Central memory CD8-positive, alpha-beta T cell (primary cell): ENCODE measurements at regions not wholly inside any gene's neighbourhood (a gene's known extent, or its start where the extent isn't known, plus 50 kb on each side); places are given as distances from the start of the nearest gene placed in this dataset.

Source experiments
- ATAC-seq: fragments of 150-1000 bp; cut with Tn5 transposase; replicated peaks from 2 replicates; pipeline ENCODE4 v1.10.0; 2022; ENCODE audit warnings: mild to moderate bottlenecking, moderate FRiP score, moderate number of reproducible peaks; ENCODE audit not compliant: poor library complexity, severe bottlenecking; ENCODE audit errors: extremely low read depth
- DNase-seq, 2 donors: peaks; one replicate each; pipeline ENCODE4 v3.0.0; 2021; ENCODE audit warnings: low spot score in 2 of 2
- H3K27ac Mint-ChIP-seq: one replicate; pipeline ENCODE4 v1.8.0; 2022; ENCODE audit warnings: low read depth, mild to moderate bottlenecking, moderate library complexity, mixed read lengths
- H3K27me3 Mint-ChIP-seq: one replicate; pipeline ENCODE4 v1.8.0; 2022; ENCODE audit warnings: mixed read lengths
- H3K36me3 Mint-ChIP-seq: one replicate; pipeline ENCODE4 v1.8.0; 2022; ENCODE audit warnings: mild to moderate bottlenecking, moderate library complexity, mixed read lengths; ENCODE audit not compliant: insufficient read depth
- H3K4me1 Mint-ChIP-seq: one replicate; pipeline ENCODE4 v1.8.0; 2022; ENCODE audit warnings: mixed read lengths
- H3K4me3 Mint-ChIP-seq: one replicate; pipeline ENCODE4 v1.8.0; 2022; ENCODE audit warnings: mild to moderate bottlenecking, moderate library complexity, mixed read lengths
- H3K9me3 Mint-ChIP-seq: one replicate; pipeline ENCODE4 v1.8.0; 2022; ENCODE audit warnings: mixed read lengths

DNA sequence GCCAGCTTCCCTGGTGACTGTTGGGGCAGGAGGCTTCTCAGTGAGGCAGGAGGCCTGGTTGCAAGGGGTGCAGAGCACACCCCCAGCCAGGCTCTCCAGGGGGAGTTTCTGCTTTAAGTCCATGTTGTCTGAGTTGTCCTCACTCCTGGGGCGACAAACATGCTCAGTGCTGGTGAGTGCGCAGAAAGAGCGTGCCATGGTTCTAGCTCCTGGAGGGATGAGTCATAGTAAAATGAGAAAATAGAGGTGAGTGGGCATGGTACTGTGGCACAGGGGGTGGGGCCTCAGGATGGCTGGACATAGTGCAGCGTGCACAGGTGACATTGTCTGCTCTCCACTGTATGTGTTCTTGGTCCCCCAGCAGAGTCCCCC, 457.2 kb upstream of the HS6ST1 start:
- no peak for DNase-seq
- Mint-ChIP-seq H3K4me1 (no peaks in the 10 kb centered on the region), H3K4me3 (no peak overlapping the region), H3K27ac (no peak overlapping the region), H3K9me3 (no peaks in the 10 kb centered on the region), H3K27me3 (peaks cover 6% of the 10 kb centered on the region), H3K36me3 (no peaks in the 10 kb centered on the region)
- no peak for ATAC-seq

DNA sequence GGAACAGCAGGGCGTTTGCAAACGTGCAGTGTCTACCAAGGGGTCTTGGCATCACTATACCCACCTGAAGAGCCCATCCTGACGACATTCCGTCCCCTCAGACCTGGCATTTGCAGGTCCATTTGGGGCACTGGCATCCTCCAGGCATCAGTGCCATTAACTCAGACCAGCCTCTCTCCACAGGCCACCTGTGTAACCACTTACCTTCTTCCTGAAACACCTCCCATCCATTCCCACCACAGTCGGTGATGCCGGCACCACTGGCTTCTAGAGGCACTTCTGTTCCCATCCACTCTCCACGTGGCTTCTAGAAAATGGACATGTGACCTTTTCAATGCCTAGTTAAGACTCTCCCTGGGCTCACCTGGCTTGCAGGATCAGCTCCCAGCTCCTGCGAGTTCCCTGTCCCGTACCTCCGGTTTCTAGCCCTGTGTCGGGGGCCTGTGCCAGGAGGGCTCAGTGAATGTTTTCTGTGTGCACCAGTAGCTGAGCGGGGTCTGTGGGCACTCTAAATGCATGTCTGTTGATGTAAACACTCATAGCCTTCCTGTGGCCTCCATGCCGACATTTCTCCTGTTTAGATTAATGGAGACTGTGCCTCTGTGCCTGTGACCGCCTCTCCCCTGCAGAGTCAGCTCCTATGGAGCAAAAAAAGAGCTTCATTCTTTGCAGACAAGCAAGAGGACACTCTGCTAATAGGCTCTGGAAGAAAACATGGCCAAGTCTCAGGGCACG, 458.0 kb upstream of the HS6ST1 start:
- Mint-ChIP-seq H3K4me3 (no peak overlapping the region), H3K36me3 (peaks cover 1% of the 10 kb centered on the region), H3K27ac (no peak overlapping the region), H3K4me1 (no peaks in the 10 kb centered on the region), H3K9me3 (no peaks in the 10 kb centered on the region), H3K27me3 (peaks cover 12% of the 10 kb centered on the region)
- ATAC-seq (no peak), DNase-seq (no peak)

- Mint-ChIP-seq H3K27me3 (peaks cover 20% of the 10 kb centered on the region), H3K4me1 (no peaks in the 10 kb centered on the region), H3K4me3 (no peak overlapping the region), H3K36me3 (peaks cover 1% of the 10 kb centered on the region), H3K9me3 (no peaks in the 10 kb centered on the region), H3K27ac (no peak overlapping the region)
- ATAC-seq (no peak), DNase-seq (no peak)
Measured at GRCh38 chr2:128777196-128778035, 458.7 kb upstream of the HS6ST1 start.

DNA sequence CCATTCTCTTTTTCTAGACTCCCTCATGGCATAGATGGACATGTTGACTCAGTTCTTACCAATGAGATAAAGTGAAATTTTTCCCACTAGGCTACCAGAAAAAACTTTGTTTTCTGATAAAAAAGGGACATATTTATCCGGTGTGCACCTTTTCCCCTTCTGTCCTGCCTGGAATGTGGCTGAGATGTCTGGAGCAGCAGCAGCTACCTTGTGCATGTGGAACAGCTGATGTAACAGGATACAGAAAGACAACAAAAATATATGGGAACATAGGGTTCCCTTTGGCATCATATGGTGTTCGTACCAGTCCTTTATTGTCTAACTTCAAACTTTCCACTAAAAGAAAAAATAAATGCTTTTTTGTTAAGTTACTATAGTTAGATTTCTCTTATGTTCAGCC, 460.2 kb upstream of the HS6ST1 start:
- DNase-seq (no peak), ATAC-seq (no peak)
- no peak overlapping the region for H3K4me3 Mint-ChIP-seq
- H3K9me3 Mint-ChIP-seq, result no peaks in the 10 kb centered on the region
- H3K27me3 Mint-ChIP-seq, result peaks cover 30% of the 10 kb centered on the region
- no peak overlapping the region for H3K27ac Mint-ChIP-seq
- peaks cover 1% of the 10 kb centered on the region for H3K36me3 Mint-ChIP-seq
- H3K4me1 Mint-ChIP-seq, result no peaks in the 10 kb centered on the region

GRCh38 chr2:128779301-128780095, 460.8 kb upstream of the HS6ST1 start:
- Mint-ChIP-seq H3K27me3 (peaks cover 30% of the 10 kb centered on the region), H3K27ac (no peak overlapping the region), H3K9me3 (no peaks in the 10 kb centered on the region), H3K4me1 (no peaks in the 10 kb centered on the region), H3K36me3 (peaks cover 1% of the 10 kb centered on the region), H3K4me3 (no peak overlapping the region)
- DNase-seq, result no peak
- no peak for ATAC-seq

- H3K27ac Mint-ChIP-seq, result no peak overlapping the region
- no peaks in the 10 kb centered on the region for H3K4me1 Mint-ChIP-seq
- ATAC-seq, result no peak
Measured at GRCh38 chr2:128780434-128781080, 461.9 kb upstream of the HS6ST1 start.

GRCh38 chr2:128781166-128781565, 462.5 kb upstream of the HS6ST1 start:
- Mint-ChIP-seq H3K9me3 (no peaks in the 10 kb centered on the region), H3K36me3 (peaks cover 1% of the 10 kb centered on the region), H3K27me3 (peaks cover 30% of the 10 kb centered on the region), H3K4me3 (no peak overlapping the region), H3K4me1 (no peaks in the 10 kb centered on the region), H3K27ac (no peak overlapping the region)
- no peak for ATAC-seq
- DNase-seq, result no peak

More at GRCh38 chr2:128780434-128781080, 461.9 kb upstream of the HS6ST1 start:
- Mint-ChIP-seq H3K4me3 (no peak overlapping the region), H3K9me3 (no peaks in the 10 kb centered on the region), H3K36me3 (peaks cover 1% of the 10 kb centered on the region), H3K27me3 (peaks cover 30% of the 10 kb centered on the region)
- no peak for DNase-seq

GRCh38 chr2:128781585-128782385, 463.1 kb upstream of the HS6ST1 start:
- Mint-ChIP-seq H3K27ac (no peak overlapping the region), H3K9me3 (no peaks in the 10 kb centered on the region), H3K27me3 (peaks cover 30% of the 10 kb centered on the region), H3K36me3 (peaks cover 1% of the 10 kb centered on the region), H3K4me1 (no peaks in the 10 kb centered on the region), H3K4me3 (no peak overlapping the region)
- DNase-seq (no peak), ATAC-seq (no peak)

DNA sequence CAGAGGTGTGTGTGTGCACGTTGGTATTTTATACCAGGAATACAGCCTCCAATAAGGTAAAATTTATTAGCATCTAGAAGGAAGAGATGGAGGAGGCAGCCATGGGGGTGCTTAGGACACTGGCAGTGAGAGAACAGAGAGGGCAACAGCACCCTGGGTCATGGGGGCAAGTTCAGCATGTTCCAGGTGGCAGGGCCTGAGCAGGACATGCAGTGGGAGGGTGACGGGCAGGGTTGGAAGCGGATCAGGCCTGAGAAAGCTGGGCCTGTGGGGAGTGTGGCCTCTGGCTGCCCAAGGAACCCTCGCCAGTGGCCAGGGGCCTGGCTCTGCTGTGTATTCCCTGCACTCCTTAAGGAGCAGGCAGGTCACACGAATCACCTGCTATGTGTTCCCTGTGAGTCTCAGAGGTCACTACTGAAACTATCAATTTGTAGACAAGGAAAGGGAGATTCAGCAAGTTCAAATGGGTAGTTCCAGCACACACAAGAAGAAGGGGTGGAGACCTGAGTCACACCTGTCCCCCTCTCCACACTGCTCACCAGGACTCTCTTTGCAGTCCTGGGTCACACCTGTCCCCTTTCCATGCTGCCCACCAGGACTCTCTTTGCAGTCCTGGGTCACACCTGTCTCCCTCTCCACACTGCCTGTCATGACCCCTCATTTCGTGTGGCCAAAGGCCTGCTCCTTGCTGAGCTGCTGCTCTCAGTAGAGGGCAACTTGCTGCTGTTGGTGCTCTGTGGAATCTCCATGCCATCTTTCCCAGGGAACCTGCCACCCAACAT, 463.9 kb upstream of the HS6ST1 start:
- no peaks in the 10 kb centered on the region for H3K4me1 Mint-ChIP-seq
- ATAC-seq (no peak), DNase-seq (no peak)
- no peak overlapping the region for H3K27ac Mint-ChIP-seq
- H3K4me3 Mint-ChIP-seq, result no peak overlapping the region
- peaks cover 30% of the 10 kb centered on the region for H3K27me3 Mint-ChIP-seq
- peaks cover 1% of the 10 kb centered on the region for H3K36me3 Mint-ChIP-seq
- H3K9me3 Mint-ChIP-seq, result no peaks in the 10 kb centered on the region

GRCh38 chr2:128783193-128783671, 464.6 kb upstream of the HS6ST1 start:
- Mint-ChIP-seq H3K4me1 (no peaks in the 10 kb centered on the region), H3K27ac (no peak overlapping the region), H3K36me3 (peaks cover 1% of the 10 kb centered on the region), H3K4me3 (no peak overlapping the region), H3K9me3 (peaks cover 1% of the 10 kb centered on the region), H3K27me3 (peaks cover 30% of the 10 kb centered on the region)
- ATAC-seq (no peak), DNase-seq (no peak)

DNA sequence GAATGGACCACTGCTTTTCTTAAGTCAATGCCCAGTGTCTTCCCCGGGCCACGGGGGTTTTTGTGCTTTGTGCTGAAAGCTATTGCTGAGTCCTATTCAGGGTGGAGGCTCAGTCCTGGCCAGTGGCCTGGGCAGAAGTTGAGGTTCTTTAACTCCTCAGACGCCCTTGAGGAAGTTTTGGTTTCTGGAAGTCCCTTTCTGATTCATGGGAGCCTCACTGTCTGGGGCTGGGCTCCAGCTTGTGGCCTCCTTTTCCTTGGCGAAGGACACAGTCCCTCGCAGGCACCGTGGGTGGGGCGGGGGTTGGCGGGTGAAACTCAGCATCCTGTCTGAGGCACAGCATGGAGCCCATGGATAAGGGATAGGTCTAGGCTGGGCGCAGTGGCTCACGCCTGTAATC, 465.2 kb upstream of the HS6ST1 start:
- DNase-seq, result no peak
- no peak for ATAC-seq
- H3K4me1 Mint-ChIP-seq, result no peaks in the 10 kb centered on the region
- H3K4me3 Mint-ChIP-seq, result no peak overlapping the region
- peaks cover 8% of the 10 kb centered on the region for H3K9me3 Mint-ChIP-seq
- H3K36me3 Mint-ChIP-seq, result peaks cover 1% of the 10 kb centered on the region
- no peak overlapping the region for H3K27ac Mint-ChIP-seq
- peaks cover 30% of the 10 kb centered on the region for H3K27me3 Mint-ChIP-seq
